GM21737 (cell line): ENCODE measurements at regions not wholly inside any gene's neighbourhood (a gene's known extent, or its start where the extent isn't known, plus 50 kb on each side); places are given as distances from the start of the nearest gene placed in this dataset.

Experiments used
- ATAC-seq: cut with Tn5 transposase; IDR thresholded peaks from one replicate; pipeline ENCODE4 v1.9.1; 2021; ENCODE audit warnings: mild to moderate bottlenecking, moderate library complexity; ENCODE audit not compliant: unreplicated experiment

- no peak for ATAC-seq
These were observed 53.8 kb upstream of the CORO2B start for GRCh38 chr15:68524753-68525584.

- peak; percentile 11 for ATAC-seq
These were observed 53.0 kb upstream of the CORO2B start for GRCh38 chr15:68525815-68526214.

- ATAC-seq, result peak; percentile 75
These were observed 52.5 kb upstream of the CORO2B start for GRCh38 chr15:68526269-68526668.

GRCh38 chr15:68526784-68527183, 52.0 kb upstream of the CORO2B start:
- no peak for ATAC-seq

GRCh38 chr15:68528626-68529290, 50.0 kb upstream of the CORO2B start:
- ATAC-seq, result no peak
